Fibroblast of villous mesenchyme (primary cell): ENCODE measurements at regions not wholly inside any gene's neighbourhood (a gene's known extent, or its start where the extent isn't known, plus 50 kb on each side); places are given as distances from the start of the nearest gene placed in this dataset.
"Not testable (repeated sequence)": the region's sequence is repeated elsewhere in the genome, so short reads cannot be mapped to it uniquely, and the experiment has no call there.

Experiments used
- DNase-seq: peaks from one replicate; pipeline ENCODE4 v3.0.0-alpha.2; 2010; ENCODE audit warnings: low read depth
- H3K4me3 ChIP-seq: 2 replicates; pipeline ENCODE4 v1.5.1; 2011; ENCODE audit warnings: low read depth, mild to moderate bottlenecking, low read length
- CTCF ChIP-seq: IDR thresholded peaks from 2 replicates; pipeline ENCODE4 v1.5.1; 2012; ENCODE audit warnings: low read depth, mild to moderate bottlenecking, low read length; ENCODE audit not compliant: insufficient read depth

GRCh38 chr3:33956206-33956605 is 157.8 kb downstream of the PDCD6IP start:
- TF ChIP-seq CTCF = no peak
- no peak overlapping the region for H3K4me3 ChIP-seq
- no peak for DNase-seq

- DNase-seq = no peak
- TF ChIP-seq CTCF = no peak
- H3K4me3 ChIP-seq = no peak overlapping the region
Measured at GRCh38 chr3:33956776-33957175, 158.3 kb downstream of the PDCD6IP start.

- no peak for TF ChIP-seq CTCF
- no peak overlapping the region for H3K4me3 ChIP-seq
- DNase-seq = no peak
Measured at GRCh38 chr3:33957176-33957575, 158.7 kb downstream of the PDCD6IP start.

- H3K4me3 ChIP-seq = no peak overlapping the region
- no peak for DNase-seq
- TF ChIP-seq CTCF = no peak
Measured at GRCh38 chr3:33958661-33959060, 160.2 kb downstream of the PDCD6IP start.

- no peak for TF ChIP-seq CTCF
- H3K4me3 ChIP-seq = no peak overlapping the region
- no peak for DNase-seq
Measured at GRCh38 chr3:33962396-33962795, 164.0 kb downstream of the PDCD6IP start.

- not testable (repeated sequence) for H3K4me3 ChIP-seq, DNase-seq
Measured at GRCh38 chr3:33970180-33970579, 171.8 kb downstream of the PDCD6IP start.

- no peak for DNase-seq
- no peak for TF ChIP-seq CTCF
- no peak overlapping the region for H3K4me3 ChIP-seq
Measured at GRCh38 chr3:33971055-33971454, 172.6 kb downstream of the PDCD6IP start.
